NCI-H345 (cell line): ENCODE measurements at regions not wholly inside any gene's neighbourhood (a gene's known extent, or its start where the extent isn't known, plus 50 kb on each side); places are given as distances from the start of the nearest gene placed in this dataset.
"Not testable (repeated sequence)": the region's sequence is repeated elsewhere in the genome, so short reads cannot be mapped to it uniquely, and the experiment has no call there.

Experiments used
- DNase-seq: peaks from one replicate; lab custom pipeline; 2025; lab: John Stamatoyannopoulos, UW

DNA sequence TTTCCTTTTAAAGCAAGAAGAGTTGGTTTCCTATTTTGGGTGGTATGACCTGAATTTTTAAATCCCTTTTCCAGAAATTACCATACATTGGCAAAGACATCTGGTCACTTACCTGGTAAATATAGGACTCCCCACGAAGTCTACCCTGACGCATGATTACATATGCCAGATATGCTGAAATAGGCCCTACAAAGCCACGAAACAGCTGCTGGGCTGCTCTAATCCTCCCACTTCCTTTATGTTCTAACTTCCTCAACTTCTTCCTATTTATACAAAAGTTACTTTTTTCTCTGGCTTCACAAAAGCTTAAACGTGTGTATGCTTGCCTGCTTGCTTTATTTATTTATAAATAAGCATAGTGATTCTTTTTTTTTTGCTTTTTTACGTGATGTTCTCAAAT is 186.0 kb upstream of the EPHA4 start:
- DNase-seq: no peak

DNA sequence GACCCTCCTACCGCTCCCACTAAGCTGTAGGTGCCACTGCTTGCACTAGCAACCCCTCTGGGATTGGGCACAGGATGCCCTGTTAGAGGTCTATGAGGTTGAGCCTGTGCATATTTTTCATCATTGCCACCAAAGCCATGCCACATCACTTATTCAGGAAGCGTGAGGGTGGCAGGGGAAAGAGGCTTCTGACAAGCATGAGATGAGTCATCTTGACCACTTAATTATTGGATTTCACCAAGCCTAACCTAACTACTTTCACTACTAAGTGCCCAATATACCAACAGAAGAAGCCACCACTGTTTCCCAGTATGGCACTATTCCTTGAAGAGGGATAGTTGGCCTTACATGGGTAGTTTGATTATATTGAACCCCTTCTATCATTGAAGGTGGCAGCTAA is 181.3 kb upstream of the EPHA4 start:
- DNase-seq: no peak

DNA sequence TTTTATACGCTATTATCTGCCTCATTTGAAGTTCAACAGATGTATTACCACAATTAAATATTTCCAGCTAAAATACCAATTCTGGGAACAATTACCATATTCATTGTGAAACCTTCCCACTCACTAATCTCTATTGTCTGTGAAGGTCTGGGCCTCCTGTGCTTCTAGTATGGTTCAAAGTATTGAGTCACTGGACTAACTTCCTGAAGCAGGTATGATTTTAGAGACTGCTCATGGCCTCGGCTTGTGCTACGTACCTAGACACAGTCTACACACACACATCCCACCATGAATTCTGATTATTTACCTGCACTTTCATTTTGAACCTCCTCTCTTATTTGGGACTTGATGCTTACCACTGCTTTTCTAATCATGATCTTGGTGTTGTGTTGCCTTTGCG is 180.7 kb upstream of the EPHA4 start:
- no peak for DNase-seq

DNA sequence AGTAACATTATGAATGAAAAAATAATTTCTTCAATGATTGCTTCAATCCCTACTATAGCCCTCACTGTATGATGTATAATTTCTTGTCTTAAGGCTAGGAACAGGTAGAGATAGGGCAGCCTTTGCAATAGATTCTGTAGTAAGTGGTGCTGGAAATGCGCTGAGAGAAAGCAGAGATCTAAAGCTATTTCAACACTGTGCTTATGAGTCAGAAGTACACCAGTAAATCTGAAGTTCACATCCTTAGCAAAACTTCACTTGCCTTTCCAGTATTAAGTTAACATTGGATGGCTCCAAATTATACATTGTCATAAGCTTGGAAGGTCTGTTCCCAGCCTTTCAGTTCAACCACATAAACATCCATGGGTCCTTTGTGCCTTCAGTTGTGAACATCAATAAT is 178.2 kb upstream of the EPHA4 start:
- DNase-seq: no peak

DNA sequence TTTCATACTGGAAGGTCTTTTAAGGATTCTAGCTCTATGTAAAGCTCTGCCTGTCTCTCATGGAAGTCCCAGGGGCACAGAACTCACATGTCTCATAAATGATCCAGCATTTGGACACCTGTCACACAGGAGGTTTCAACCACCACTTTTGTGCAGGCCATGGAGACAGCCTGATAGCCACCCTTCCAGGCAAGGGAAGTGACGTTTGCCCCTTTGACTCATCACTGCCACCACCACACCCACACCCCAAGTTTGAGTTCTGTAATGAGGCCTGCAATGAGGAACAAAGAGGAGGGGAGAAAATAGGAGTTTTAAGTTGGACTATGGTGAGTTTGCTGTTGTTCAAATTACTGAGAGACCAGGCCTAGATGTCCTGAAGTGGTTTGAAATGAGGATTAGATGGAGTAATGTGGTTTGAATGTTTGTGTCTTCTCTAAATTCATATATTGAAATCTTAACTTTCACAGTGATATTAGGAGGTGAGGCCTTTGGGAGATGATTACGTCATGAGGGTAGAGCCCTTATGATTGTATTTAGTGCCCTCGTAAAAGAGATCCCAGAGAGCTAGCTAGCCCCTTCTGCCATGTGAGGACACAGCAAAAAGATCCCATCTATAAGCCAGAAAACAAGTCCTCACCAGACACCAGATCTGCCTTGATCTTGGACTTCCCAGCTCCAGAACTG is 175.3 kb upstream of the EPHA4 start:
- no peak for DNase-seq

DNA sequence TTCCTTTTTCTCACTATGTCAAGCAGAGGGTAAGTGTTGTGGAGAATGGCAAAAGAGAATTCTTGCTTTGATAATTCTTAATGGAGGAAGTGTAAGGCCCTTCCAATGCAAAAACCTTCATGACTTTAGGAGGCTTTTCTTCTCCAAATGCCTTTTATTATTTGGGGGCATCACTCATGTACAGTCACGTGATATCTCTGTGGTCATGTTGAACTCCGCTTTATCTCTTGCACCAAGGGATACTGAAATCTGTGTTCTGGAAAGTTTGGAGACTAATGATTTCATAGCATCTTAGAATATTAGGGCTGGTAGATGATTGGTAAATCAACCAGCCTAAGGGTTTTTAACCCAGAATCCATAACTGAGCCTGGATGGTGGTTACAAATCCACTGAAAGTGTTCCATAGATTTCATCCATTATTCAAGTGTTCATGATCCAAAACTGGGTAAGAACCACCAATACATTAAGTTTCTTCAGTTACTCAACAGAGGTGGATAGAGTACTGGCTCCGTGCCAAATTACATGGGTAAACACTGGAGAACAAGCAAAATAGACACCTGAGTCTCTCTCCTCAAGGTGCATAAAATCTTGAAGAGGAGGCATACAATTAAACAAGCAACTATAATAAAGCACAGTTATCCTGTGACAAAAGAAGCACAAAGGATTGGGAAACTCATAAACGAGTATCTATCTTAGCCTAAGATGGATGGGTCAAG is 169.6 kb upstream of the EPHA4 start:
- no peak for DNase-seq

DNA sequence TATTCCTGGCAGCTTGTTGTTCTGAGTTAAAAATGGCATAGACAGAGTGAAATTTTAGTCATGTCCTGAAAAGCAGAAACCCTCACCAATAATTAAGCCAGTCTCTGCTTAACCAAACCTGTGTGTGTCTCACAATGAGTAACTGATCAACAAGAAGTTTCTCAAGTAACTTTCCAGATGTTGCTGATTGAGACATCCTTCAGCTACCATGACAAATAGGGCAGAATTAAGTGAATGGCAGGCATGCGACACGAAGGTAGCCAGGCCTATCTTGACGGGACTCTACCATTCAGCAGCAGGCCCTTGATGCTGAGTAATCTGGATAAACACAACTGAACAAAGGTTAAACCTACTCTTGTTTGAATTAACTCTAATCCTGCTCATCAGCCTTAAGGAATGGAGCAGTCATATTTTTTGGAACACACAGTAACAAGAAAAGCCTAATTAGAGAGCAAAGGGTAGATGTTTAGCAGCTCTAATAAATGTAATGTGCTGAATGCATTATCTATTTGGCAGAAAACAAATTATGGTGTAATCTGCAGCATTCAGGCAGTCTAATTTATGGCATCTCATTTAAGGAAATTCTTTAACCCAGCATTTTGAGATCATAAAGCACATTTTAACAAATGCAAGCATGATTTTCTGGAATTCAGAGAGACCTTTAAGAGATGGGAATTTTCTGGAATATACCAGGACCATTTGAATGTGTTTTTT is 159.5 kb upstream of the EPHA4 start:
- no peak for DNase-seq

DNA sequence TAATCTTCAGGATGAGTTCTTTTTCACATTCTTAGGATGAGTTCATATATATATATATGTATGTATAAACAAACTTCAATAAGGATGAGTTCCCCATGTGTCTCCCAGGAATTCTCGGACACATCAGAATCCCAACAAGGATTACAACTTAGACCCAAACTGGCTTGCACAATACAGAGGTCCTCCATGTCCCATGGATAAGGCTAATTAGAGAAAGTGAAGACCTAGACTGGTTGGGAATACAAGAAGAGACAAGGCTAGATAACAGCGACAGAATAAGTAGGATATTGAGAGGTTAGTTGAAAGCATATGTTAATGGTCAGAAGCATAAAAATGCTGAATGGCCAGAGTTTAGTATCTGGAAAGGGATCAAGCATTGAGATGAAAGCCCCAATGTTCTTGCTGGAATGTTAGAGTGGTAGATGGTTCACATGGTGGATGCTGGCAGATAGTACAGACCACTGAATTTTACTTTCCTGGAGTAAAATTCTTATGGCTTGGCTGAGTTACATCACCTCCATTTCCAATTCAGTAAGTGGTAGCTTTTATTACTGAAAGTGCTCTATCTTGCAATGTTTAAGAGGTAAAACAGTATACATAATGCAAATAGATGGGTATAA is 154.9 kb upstream of the EPHA4 start:
- no peak for DNase-seq

DNA sequence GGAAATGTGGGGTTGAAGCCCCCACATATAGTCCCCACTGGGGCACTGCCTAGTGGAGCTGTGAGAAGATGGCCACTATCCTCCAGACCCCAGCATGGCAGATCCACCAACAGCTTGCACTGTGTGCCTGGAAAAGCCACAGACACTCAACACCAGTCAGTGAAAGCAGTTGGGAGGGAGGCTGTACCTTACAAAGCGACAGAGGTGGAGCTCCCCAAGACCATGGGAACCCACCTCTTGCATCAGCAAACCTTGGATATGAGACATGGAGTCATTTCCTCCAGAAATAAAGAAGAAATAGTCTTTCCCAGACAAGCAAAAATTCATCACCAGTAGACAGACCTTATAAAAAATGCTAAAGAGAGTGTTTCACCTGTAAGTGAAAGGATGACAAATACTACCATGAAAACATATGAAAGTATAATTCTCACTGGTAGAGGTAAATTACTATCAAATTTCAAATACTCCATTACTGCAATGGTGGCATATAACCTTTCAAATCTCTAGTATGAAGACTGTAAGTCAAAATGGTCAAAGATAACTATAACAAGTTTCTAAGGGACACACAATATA is 152.6 kb upstream of the EPHA4 start:
- no peak for DNase-seq

DNA sequence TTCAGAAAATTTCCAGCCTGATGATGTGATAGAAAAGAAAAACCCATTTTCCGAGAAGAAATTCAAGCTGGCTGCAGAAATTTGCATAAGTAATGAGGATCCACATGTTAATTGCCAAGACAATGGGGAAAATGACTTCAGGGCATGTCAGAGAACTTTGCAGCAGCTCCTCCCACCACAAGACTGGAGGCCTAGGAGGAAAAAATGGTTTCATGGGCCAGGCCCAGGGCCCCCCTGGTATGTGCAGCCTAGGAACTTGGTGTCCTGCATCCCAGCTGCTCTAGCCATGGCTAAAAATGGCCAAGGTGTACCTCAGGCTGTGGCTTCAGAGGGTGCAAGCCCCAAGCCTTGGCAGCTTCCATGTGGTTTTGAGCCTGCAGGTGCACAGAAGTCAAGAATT is 152.0 kb upstream of the EPHA4 start:
- not testable (repeated sequence) for DNase-seq

DNA sequence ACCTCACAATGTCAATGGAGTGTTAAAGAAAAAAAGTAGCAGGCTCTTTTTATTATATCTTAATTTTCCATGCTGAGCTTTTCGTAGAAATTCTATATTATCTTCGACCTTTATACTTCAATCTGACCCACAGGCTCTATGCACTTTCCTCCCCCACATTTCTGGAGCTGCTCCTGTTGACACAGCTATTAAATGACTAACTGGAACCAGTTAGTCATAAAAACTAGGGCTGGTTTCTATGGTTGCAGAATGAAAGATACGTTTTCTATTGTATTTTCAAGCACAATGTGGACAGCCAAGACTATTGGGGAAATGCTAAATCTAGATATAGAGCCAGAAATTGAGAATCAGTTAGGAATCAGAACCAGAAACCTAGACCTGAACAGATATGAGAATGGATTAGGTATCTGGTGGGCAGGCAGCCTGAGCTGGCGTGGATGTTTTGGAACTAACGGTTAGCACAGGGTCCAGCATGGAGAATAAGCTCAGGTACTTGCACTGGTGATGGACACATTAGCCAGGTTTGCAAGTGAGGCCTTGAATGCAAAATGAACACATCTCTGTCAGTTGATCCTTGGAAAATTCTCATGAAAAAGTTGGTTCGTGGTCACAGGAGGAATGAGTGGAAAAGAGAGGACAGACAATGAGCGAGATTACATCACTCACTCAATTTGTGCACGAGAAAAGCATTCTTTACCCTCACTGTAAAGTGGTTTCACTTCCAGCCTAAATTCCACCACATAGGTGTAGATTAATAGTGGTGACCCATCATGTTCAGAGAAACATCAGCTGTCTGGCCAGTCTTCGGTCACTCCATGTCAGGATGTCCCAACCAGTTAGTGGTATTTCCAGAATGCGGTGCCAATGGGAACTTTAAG is 144.6 kb upstream of the EPHA4 start:
- DNase-seq: no peak

DNA sequence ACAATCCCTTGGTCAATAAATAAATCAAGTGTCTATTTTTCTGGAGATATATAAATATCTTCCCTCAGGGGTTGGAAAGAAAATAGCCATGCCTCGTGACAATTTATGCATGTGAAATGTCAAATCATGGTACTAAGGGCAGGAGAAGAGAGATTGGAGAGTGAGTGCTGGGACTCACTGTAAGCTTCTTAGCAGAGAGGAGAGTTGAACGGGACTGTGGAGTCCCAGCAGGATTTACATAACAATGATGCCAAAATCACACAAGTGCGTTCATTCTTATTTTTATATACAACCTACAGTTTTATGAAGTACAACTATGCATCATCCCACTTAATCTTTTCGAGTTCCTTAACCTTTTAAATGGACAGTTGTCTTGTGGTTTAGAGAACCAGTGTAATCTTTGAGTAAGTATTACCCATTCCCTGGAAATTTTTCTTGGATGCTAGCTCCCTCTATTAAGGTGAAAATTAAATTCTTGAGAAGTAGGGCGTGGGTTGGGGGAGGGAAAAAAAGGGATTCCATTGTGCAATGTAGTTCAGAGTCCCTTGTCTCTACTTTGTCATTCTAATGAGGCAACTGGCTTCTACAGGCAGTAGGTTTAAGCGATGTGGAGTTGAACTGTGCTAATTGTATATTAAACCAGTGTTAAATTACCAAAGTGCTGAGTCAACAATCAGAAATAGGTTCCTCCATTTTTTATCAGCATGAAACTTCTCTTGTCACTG is 143.6 kb upstream of the EPHA4 start:
- no peak for DNase-seq

DNA sequence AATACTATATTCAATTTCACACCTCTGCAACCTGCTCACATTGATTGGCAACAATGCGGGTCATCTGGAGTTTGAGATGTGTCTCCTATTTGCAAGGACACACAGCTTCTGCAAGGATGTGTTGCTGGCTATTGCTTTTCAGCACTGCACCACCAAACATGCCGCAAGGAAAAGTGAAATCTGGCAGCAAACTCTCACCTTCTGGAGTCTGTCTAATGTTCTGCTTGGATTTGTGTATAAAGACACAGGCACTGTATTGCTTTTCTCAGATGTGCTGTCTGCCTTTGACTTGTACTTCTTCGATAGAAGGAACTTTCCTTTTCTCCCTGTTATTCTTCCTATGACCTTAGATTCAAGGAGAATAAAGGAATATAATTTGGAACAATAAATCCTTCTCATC is 138.6 kb upstream of the EPHA4 start:
- DNase-seq: no peak

DNA sequence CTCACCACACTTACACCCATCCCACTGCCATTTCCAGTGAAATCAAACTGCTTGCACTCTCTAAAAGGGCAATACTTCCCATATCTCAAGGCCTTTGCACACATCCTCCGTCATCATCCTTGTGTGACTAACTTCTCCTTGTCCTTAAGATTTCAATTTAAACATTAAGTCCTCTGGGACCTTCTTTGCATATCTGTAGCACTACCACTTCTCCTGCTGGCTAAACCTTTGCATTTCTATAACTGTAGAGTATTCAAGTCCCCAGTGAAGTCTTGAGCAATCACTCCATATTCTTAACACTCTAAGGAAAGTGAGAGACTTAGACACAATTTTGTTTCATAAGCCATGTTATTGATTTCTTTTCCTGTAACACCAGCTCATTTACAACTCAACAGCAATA is 136.8 kb upstream of the EPHA4 start:
- no peak for DNase-seq

DNA sequence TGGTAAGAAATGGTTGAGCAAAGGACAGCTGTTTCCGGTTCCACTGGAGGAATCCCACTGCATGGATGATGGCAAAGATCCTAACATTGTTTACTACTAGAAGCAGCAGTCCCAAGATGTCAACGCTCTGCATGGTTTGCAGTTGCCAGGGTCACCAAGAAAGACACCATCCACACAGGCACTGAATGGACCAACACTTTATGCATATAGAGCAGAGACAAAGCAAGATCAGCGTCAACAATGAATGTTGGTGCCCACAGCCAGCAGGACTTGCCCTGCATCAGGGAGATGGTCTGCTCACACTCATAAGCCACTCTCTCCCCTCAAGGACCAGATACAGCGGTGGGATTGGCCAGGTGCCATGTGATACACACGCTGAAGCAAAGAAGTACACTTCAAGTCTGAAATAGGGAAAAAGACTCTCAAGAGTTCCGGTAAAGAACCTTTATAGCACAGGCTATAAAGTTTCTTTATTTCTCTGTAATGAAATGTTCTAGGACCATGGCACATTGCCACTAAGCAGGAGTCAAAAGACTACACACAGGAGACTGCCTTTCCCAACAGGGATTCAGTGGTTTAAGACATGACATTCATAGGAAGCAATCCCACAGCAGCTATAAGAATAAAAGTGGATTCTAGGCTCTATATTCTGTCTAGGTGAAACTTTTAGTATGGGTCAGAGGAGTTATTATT is 133.2 kb upstream of the EPHA4 start:
- no peak for DNase-seq

DNA sequence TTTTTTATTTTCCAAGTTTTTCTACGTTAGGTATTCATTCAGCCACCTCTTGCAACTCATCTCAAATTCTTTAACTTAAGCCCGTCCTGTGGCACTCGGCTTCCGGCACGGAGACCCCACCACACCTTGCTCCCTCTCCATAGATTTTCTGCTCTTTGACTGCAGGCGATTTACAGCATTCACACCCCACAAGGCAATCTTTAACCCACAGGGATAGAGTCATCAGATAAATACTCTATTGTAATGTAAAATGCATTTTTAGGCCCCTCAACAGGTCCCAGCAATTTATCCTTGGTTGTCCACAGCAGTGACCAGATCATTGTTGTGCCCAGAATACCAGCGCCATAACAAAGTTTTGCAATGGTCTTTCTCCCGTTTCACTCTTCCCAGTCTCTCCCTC is 132.3 kb upstream of the EPHA4 start:
- no peak for DNase-seq

DNA sequence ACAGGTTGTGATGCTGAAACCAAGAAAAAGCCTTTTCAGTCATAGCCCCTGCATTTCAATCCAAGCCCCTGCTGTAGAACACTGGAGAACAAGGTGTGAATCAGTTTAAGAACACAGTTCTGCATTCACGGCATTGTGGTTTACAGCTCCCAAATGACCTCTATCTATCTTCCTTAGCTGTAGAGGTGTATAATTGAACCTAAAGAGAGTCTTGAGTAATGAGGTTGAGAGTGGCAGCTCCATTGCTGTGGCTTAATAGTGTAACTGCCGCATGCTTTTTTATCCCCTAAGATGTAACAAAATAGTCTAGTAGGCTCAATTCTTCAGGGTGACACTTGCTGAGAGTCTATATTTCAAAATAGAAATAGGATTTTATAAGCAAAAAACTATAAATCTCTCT is 121.3 kb upstream of the EPHA4 start:
- DNase-seq: no peak

DNA sequence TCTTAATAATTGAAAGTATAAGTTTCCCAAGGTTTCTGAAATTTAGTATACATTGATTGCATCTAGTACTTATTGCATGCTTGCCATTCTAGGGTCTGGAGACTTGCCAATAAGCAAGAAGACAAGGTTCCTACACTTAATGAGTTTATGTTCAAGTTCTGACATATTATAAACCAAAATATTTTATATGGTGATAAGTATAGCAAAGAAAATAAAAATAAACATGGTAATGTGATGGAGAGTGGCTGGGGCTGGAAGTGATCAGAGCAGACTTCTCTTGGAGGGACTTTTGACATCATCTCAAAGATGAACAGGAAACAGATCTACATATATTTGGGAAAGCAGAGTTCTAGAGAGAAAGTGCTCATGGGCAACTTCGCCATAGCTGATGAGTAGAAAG is 119.5 kb upstream of the EPHA4 start:
- DNase-seq: no peak

DNA sequence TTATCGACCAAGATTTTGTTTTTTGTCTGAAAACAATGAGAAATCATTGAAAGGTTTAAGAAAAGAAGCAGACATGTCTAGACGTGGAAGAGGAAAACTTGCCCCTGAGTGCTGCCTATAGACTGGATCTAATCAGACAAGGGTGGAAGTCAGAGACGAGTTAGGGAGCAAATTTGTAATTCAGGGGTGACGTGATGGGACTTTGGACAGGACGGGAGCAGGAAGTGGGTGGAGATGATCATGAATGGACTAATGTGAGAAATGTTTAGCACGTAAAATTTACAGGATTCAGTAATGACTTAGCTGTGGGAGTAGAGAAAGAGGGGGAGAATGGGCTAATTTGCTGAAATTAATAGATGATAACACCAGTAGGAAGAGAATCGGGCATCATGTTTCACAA is 117.0 kb upstream of the EPHA4 start:
- DNase-seq: no peak

DNA sequence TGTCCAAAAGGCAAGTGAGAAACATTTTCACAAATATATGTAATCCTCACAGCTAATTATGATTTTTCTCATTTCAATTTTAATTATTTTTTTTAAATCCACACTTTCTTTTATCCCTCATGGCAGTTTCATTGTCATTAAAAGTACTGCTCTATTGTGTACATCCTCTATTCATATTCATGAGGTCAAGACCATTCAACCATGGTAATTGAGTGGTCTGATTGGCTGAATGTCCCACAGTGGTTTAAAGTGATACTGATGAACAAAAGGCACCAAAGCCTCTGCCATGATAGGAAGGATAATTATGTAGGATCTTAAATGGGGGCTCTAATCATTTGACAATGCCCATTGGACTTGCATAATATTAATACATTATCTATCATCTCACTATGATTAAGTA is 108.4 kb upstream of the EPHA4 start:
- DNase-seq: no peak
